ENCODE measurements at regions not wholly inside any gene's neighbourhood (a gene's known extent, or its start where the extent isn't known, plus 50 kb on each side); places are given as distances from the start of the nearest gene placed in this dataset.
A peak's percentile ranks its signal among the peaks of the same experiment; 100 is the strongest.

DNA sequence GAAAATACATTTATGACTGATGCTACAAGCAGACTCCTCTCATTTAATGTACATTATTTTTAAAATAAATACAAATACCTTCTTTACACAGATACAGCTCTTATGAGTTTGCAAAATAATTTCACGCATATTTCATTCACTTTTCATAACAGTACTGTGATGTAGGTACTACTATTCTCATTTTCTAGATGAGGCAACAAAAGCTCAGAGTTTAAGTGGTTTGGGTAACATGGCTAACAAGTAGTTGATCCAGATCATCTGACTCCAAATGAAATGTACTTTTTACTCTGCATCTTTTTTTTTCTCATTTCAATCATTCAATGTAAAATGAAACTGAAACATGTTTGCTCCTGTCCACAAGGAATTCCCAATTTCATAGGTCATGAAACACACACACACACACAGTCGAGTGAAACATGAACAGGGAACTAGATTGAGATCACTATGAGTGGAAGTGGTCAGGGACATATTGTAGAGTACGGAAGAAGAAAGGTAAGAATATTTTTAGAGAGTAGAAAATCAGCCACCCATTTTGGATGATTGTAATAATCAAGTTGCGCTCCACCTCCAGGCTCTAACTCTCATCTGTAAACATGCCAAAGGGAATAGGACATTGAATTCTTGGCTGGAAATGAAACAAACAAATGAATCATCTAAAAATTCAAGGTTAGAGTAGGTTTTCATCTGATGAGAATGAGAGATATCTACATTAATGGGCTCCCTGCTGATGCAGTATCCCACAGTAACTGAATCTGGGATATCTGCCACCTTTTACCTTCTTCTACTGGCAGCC is 92.4 kb downstream of the CLDN1 start:
- Histone ChIP-seq H3K9me2 (replicated peaks; ENCODE audit: insufficient read depth, low read length) (no peaks in the 10 kb centered on the region), H3K9ac (ENCODE audit: low read length) (no peak overlapping the region), H2AFZ (ENCODE audit: low read length) (no peak overlapping the region), H3K4me2 (ENCODE audit: low read depth, low read length) (no peak overlapping the region), H3K9me3 (replicated peaks; ENCODE audit: insufficient read depth, low read length) (no peaks in the 10 kb centered on the region), H3K4me3 (ENCODE audit: low read length) (no peak overlapping the region), H3F3A (ENCODE audit: insufficient read depth, low read length) (no peaks in the 10 kb centered on the region), H3K4me1 (ENCODE audit: low read length) (peaks cover 10% of the 10 kb centered on the region), H3K79me2 (ENCODE audit: low read length) (no peaks in the 10 kb centered on the region), H3K27ac (ENCODE audit: low read length) (no peak overlapping the region), H4K20me1 (ENCODE audit: insufficient read depth, low read length) (no peaks in the 10 kb centered on the region), H3K27me3 (replicated peaks; ENCODE audit: insufficient read depth, low read length) (no peaks in the 10 kb centered on the region), H3K36me3 (replicated peaks; ENCODE audit: insufficient read depth, low read length) (no peaks in the 10 kb centered on the region)
- peak; percentile 13 for DNase-seq
- TF ChIP-seq EZH2phosphoT487 (IDR thresholded peaks at IDR 0.05; ENCODE audit: low read length), result no peak
- TF ChIP-seq, protein P1, sequence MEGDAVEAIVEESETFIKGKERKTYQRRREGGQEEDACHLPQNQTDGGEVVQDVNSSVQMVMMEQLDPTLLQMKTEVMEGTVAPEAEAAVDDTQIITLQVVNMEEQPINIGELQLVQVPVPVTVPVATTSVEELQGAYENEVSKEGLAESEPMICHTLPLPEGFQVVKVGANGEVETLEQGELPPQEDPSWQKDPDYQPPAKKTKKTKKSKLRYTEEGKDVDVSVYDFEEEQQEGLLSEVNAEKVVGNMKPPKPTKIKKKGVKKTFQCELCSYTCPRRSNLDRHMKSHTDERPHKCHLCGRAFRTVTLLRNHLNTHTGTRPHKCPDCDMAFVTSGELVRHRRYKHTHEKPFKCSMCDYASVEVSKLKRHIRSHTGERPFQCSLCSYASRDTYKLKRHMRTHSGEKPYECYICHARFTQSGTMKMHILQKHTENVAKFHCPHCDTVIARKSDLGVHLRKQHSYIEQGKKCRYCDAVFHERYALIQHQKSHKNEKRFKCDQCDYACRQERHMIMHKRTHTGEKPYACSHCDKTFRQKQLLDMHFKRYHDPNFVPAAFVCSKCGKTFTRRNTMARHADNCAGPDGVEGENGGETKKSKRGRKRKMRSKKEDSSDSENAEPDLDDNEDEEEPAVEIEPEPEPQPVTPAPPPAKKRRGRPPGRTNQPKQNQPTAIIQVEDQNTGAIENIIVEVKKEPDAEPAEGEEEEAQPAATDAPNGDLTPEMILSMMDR (IDR thresholded peaks at IDR 0.05; ENCODE audit: low read length), result no peak
- no peak for TF ChIP-seq EZH2 (optimal IDR thresholded peaks at IDR 0.05; ENCODE audit: low read depth, low read length)

DNA sequence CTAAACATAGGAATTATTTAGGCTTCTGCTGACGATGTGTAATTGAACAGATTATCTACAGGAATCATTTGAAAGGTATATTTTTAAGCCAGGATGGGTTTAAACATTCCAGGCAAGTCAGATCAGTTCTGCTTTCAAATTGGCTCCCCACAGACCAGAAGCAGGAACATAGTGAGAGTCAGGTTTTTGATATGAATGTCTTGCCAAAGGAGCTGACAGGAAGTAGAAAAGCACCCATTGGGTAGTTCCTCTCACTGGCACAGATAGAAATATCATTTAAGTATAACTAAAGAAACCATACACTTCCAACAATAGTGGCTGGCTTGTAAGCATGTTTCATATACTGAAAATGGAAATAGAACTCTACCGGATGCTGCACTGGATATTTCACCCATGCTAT is 95.2 kb downstream of the CLDN1 start:
- no peaks in the 10 kb centered on the region for H3K9me2 ChIP-seq (replicated peaks; ENCODE audit: insufficient read depth, low read length)
- no peaks in the 10 kb centered on the region for H3K36me3 ChIP-seq (replicated peaks; ENCODE audit: insufficient read depth, low read length)
- no peaks in the 10 kb centered on the region for H3F3A ChIP-seq (ENCODE audit: insufficient read depth, low read length)
- H3K9ac ChIP-seq (ENCODE audit: low read length), result no peak overlapping the region
- DNase-seq, result no peak
- no peak overlapping the region for H3K4me3 ChIP-seq (ENCODE audit: low read length)
- no peaks in the 10 kb centered on the region for H3K79me2 ChIP-seq (ENCODE audit: low read length)
- TF ChIP-seq, protein P1 (IDR thresholded peaks at IDR 0.05; ENCODE audit: low read length), result no peak
- TF ChIP-seq EZH2phosphoT487 (IDR thresholded peaks at IDR 0.05; ENCODE audit: low read length), result no peak
- no peak for TF ChIP-seq EZH2 (optimal IDR thresholded peaks at IDR 0.05; ENCODE audit: low read depth, low read length)
- H3K27me3 ChIP-seq (replicated peaks; ENCODE audit: insufficient read depth, low read length), result no peaks in the 10 kb centered on the region
- peaks cover 10% of the 10 kb centered on the region for H3K4me1 ChIP-seq (ENCODE audit: low read length)
- no peak overlapping the region for H2AFZ ChIP-seq (ENCODE audit: low read length)
- no peak overlapping the region for H3K4me2 ChIP-seq (ENCODE audit: low read depth, low read length)
- no peak overlapping the region for H3K27ac ChIP-seq (ENCODE audit: low read length)
- H4K20me1 ChIP-seq (ENCODE audit: insufficient read depth, low read length), result no peaks in the 10 kb centered on the region
- no peaks in the 10 kb centered on the region for H3K9me3 ChIP-seq (replicated peaks; ENCODE audit: insufficient read depth, low read length)

DNA sequence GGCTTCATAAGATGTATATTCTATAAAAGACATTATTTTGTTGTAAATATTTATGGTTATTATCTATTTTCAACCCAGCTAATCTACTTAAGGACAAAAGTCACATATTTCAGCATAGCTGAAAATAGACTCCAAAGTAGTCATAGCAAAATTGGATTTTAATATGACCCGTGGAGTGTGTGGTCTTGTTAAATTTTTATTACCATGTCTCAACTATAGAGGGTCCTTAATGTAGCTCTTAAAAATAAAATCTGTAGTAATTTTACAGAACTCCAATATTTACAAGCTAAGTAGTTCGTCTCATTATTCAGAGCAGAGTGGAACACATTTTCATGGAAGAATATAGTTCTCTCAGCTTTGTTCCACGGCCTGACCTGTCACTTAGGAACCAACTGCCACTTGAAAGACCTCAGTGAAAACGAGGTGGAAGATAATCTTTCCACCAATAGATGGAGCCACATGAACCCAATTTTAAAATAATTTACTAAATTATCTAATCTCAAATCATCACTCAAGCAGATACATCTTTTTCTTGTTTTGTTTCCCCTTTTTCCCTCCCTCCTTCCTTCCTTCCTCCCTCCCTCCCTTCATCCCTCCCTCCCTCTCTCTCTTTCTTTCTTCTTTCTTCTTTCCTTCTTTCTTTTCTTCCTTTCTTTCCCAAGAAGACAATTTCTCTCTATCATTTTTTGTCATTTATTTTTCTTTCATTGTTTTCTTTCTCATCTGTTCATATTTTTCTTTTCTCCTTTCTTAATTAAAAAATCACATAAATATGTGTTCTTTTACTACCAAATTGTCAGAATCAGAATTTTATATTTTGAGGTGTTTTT is 97.2 kb downstream of the CLDN1 start:
- no peaks in the 10 kb centered on the region for H4K20me1 ChIP-seq (ENCODE audit: insufficient read depth, low read length)
- H3K79me2 ChIP-seq (ENCODE audit: low read length), result no peaks in the 10 kb centered on the region
- no peak overlapping the region for H3K27ac ChIP-seq (ENCODE audit: low read length)
- peak; percentile 56 for DNase-seq
- H3K4me2 ChIP-seq (ENCODE audit: low read depth, low read length), result no peak overlapping the region
- H3K36me3 ChIP-seq (replicated peaks; ENCODE audit: insufficient read depth, low read length), result no peaks in the 10 kb centered on the region
- H3F3A ChIP-seq (ENCODE audit: insufficient read depth, low read length), result no peaks in the 10 kb centered on the region
- no peaks in the 10 kb centered on the region for H3K9me3 ChIP-seq (replicated peaks; ENCODE audit: insufficient read depth, low read length)
- H3K4me1 ChIP-seq (ENCODE audit: low read length), result peaks cover 6% of the 10 kb centered on the region
- H2AFZ ChIP-seq (ENCODE audit: low read length), result no peak overlapping the region
- H3K9ac ChIP-seq (ENCODE audit: low read length), result no peak overlapping the region
- H3K27me3 ChIP-seq (replicated peaks; ENCODE audit: insufficient read depth, low read length), result no peaks in the 10 kb centered on the region
- no peaks in the 10 kb centered on the region for H3K9me2 ChIP-seq (replicated peaks; ENCODE audit: insufficient read depth, low read length)
- H3K4me3 ChIP-seq (ENCODE audit: low read length), result no peak overlapping the region
- TF ChIP-seq EZH2phosphoT487 (IDR thresholded peaks at IDR 0.05; ENCODE audit: low read length), result no peak
- TF ChIP-seq, protein P1 (IDR thresholded peaks at IDR 0.05; ENCODE audit: low read length), result peak; percentile 50
